IPS-11a (cell line): ENCODE measurements at regions not wholly inside any gene's neighbourhood (a gene's known extent, or its start where the extent isn't known, plus 50 kb on each side); places are given as distances from the start of the nearest gene placed in this dataset.
"Not testable (repeated sequence)": the region's sequence is repeated elsewhere in the genome, so short reads cannot be mapped to it uniquely, and the experiment has no call there.

ENCODE experiments used
- H3K4me3 ChIP-seq: one replicate; pipeline ENCODE4 v1.5.1; 2013; ENCODE audit warnings: low read depth, low read length, control low read depth

GRCh38 chr10:65172249-65172648 is 1651.0 kb downstream of the REEP3 start:
- no peak overlapping the region for H3K4me3 ChIP-seq

- H3K4me3 ChIP-seq: no peak overlapping the region
Measured at GRCh38 chr10:65176994-65177393, 1655.8 kb downstream of the REEP3 start.

GRCh38 chr10:65183236-65183635 is 1662.0 kb downstream of the REEP3 start:
- no peak overlapping the region for H3K4me3 ChIP-seq

GRCh38 chr10:65186668-65187067 is 1665.5 kb downstream of the REEP3 start:
- H3K4me3 ChIP-seq: not testable (repeated sequence)

GRCh38 chr10:65194126-65194525 is 1672.9 kb downstream of the REEP3 start:
- no peak overlapping the region for H3K4me3 ChIP-seq

GRCh38 chr10:65194555-65194954 is 1673.4 kb downstream of the REEP3 start:
- no peak overlapping the region for H3K4me3 ChIP-seq

GRCh38 chr10:65196111-65196510 is 1674.9 kb downstream of the REEP3 start:
- H3K4me3 ChIP-seq: no peak overlapping the region

GRCh38 chr10:65197935-65198334 is 1676.7 kb downstream of the REEP3 start:
- no peak overlapping the region for H3K4me3 ChIP-seq

GRCh38 chr10:65201491-65201890 is 1680.3 kb downstream of the REEP3 start:
- no peak overlapping the region for H3K4me3 ChIP-seq

GRCh38 chr10:65204999-65205398 is 1683.8 kb downstream of the REEP3 start:
- H3K4me3 ChIP-seq: no peak overlapping the region

GRCh38 chr10:65213170-65213569 is 1692.0 kb downstream of the REEP3 start:
- H3K4me3 ChIP-seq: no peak overlapping the region

GRCh38 chr10:65219444-65219843 is 1698.2 kb downstream of the REEP3 start:
- H3K4me3 ChIP-seq: no peak overlapping the region

- no peak overlapping the region for H3K4me3 ChIP-seq
Measured at GRCh38 chr10:65231148-65231547, 1694.7 kb upstream of the LRRTM3 start.

- H3K4me3 ChIP-seq: no peak overlapping the region
Measured at GRCh38 chr10:65234261-65234660, 1691.6 kb upstream of the LRRTM3 start.

- no peak overlapping the region for H3K4me3 ChIP-seq
Measured at GRCh38 chr10:65235266-65235665, 1690.6 kb upstream of the LRRTM3 start.

- H3K4me3 ChIP-seq: no peak overlapping the region
Measured at GRCh38 chr10:65235846-65236245, 1690.0 kb upstream of the LRRTM3 start.

- no peak overlapping the region for H3K4me3 ChIP-seq
Measured at GRCh38 chr10:65265451-65265954, 1660.3 kb upstream of the LRRTM3 start.

GRCh38 chr10:65269551-65269950 is 1656.3 kb upstream of the LRRTM3 start:
- not testable (repeated sequence) for H3K4me3 ChIP-seq

GRCh38 chr10:65270969-65271368 is 1654.9 kb upstream of the LRRTM3 start:
- H3K4me3 ChIP-seq: no peak overlapping the region

GRCh38 chr10:65273115-65273514 is 1652.7 kb upstream of the LRRTM3 start:
- H3K4me3 ChIP-seq: no peak overlapping the region

GRCh38 chr10:65275296-65275695 is 1650.5 kb upstream of the LRRTM3 start:
- H3K4me3 ChIP-seq: no peak overlapping the region

GRCh38 chr10:65284495-65285041 is 1641.3 kb upstream of the LRRTM3 start:
- no peak overlapping the region for H3K4me3 ChIP-seq

GRCh38 chr10:65285726-65286125 is 1640.1 kb upstream of the LRRTM3 start:
- not testable (repeated sequence) for H3K4me3 ChIP-seq
